Stimulated activated CD8-positive, alpha-beta memory T cell treated with anti-CD3 and anti-CD28 coated beads, Interleukin-15, amount 100 ng/mL, for 1 hour (primary cell): ENCODE measurements at regions not wholly inside any gene's neighbourhood (a gene's known extent, or its start where the extent isn't known, plus 50 kb on each side); places are given as distances from the start of the nearest gene placed in this dataset.
"Not testable (repeated sequence)": the region's sequence is repeated elsewhere in the genome, so short reads cannot be mapped to it uniquely, and the experiment has no call there.

Source experiments
- DNase-seq: peaks from one replicate; pipeline ENCODE4 v3.0.0-alpha.2; 2020; ENCODE audit warnings: low read depth

- DNase-seq, result no peak
These were observed 173.3 kb downstream of the CD83 start for GRCh38 chr6:14290772-14291330.

GRCh38 chr6:14291331-14291730 is 173.8 kb downstream of the CD83 start:
- DNase-seq, result no peak

- no peak for DNase-seq
These were observed 174.5 kb downstream of the CD83 start for GRCh38 chr6:14292119-14292518.

GRCh38 chr6:14294270-14294951 is 176.8 kb downstream of the CD83 start:
- no peak for DNase-seq

GRCh38 chr6:14296698-14297097 is 179.1 kb downstream of the CD83 start:
- DNase-seq, result not testable (repeated sequence)

GRCh38 chr6:14297118-14297517 is 179.5 kb downstream of the CD83 start:
- not testable (repeated sequence) for DNase-seq

- not testable (repeated sequence) for DNase-seq
These were observed 182.6 kb downstream of the CD83 start for GRCh38 chr6:14300189-14300588.

- not testable (repeated sequence) for DNase-seq
These were observed 183.1 kb downstream of the CD83 start for GRCh38 chr6:14300721-14301120.

- DNase-seq, result not testable (repeated sequence)
These were observed 183.9 kb downstream of the CD83 start for GRCh38 chr6:14301477-14301876.

- no peak for DNase-seq
These were observed 187.6 kb downstream of the CD83 start for GRCh38 chr6:14305131-14305530.

- no peak for DNase-seq
These were observed 188.1 kb downstream of the CD83 start for GRCh38 chr6:14305624-14306023.

- no peak for DNase-seq
These were observed 188.8 kb downstream of the CD83 start for GRCh38 chr6:14306151-14306906.

GRCh38 chr6:14309516-14309915 is 191.9 kb downstream of the CD83 start:
- no peak for DNase-seq

- DNase-seq, result no peak
These were observed 192.4 kb downstream of the CD83 start for GRCh38 chr6:14309951-14310445.

- DNase-seq, result no peak
These were observed 193.4 kb downstream of the CD83 start for GRCh38 chr6:14310960-14311359.

- DNase-seq, result no peak
These were observed 195.0 kb downstream of the CD83 start for GRCh38 chr6:14312587-14312986.

- DNase-seq, result no peak
These were observed 195.7 kb downstream of the CD83 start for GRCh38 chr6:14313248-14313647.

GRCh38 chr6:14315353-14315752 is 197.8 kb downstream of the CD83 start:
- DNase-seq, result no peak

- DNase-seq, result no peak
These were observed 199.2 kb downstream of the CD83 start for GRCh38 chr6:14316651-14317386.

- no peak for DNase-seq
These were observed 199.9 kb downstream of the CD83 start for GRCh38 chr6:14317387-14317970.

- no peak for DNase-seq
These were observed 202.8 kb downstream of the CD83 start for GRCh38 chr6:14320332-14320731.
